CD4-positive, alpha-beta T cell (primary cell): ENCODE measurements at regions not wholly inside any gene's neighbourhood (a gene's known extent, or its start where the extent isn't known, plus 50 kb on each side); places are given as distances from the start of the nearest gene placed in this dataset.

Source experiments
- ATAC-seq: fragments of 200-7000 bp; cut with Tn5 transposase; one replicate; pipeline ENCODE4 v1.10.0; 2022; ENCODE audit warnings: mild to moderate bottlenecking; ENCODE audit not compliant: poor library complexity
- CTCF ChIA-PET: fragments of 350-600 bp; sonication (Branson Sonifier 250); formaldehyde crosslinking; loops from one replicate; lab custom pipeline; 2021; ENCODE audit warnings: antibody characterized with exemption, inconsistent platforms; lab: Charles Lee
- POLR2A ChIA-PET: fragments of 350-600 bp; sonication (Branson Sonifier 250); formaldehyde crosslinking; loops from one replicate; lab custom pipeline; 2021; ENCODE audit warnings: antibody characterized with exemption, inconsistent platforms; lab: Charles Lee
- DNase-seq, 14 experiments: peaks; one replicate each; pipeline ENCODE4 v3.0.0-alpha.2; 2013 to 2020; ENCODE audit warnings: mixed read lengths in 2 of 14
- H3K27ac ChIP-seq, 2 donors: one replicate each; pipeline versions ENCODE4 v1.5.1 to v1.7.0; 2013; ENCODE audit warnings: low read length in 2 of 2, low read depth in 1 of 2, mild to moderate bottlenecking in 1 of 2
- H3K27me3 ChIP-seq, 2 experiments: 1 replicate in 1 of 2; 2 replicates in 1 of 2; pipeline versions ENCODE4 v1.6.1 to v1.7.0; 2013; ENCODE audit warnings: low read length in 2 of 2, control low read depth in 1 of 2, mild to moderate bottlenecking in 1 of 2, moderate library complexity in 1 of 2; ENCODE audit not compliant: insufficient read depth in 2 of 2, control insufficient read depth in 1 of 2
- H3K36me3 ChIP-seq: one replicate; pipeline ENCODE4 v1.6.1; 2013; ENCODE audit warnings: low read length, control low read depth; ENCODE audit not compliant: insufficient read depth
- H3K4me1 ChIP-seq: one replicate; pipeline ENCODE4 v1.6.1; 2013; ENCODE audit warnings: low read length, control low read depth; ENCODE audit not compliant: insufficient read depth
- H3K4me3 ChIP-seq: one replicate; pipeline ENCODE4 v1.5.1; 2013; ENCODE audit warnings: mild to moderate bottlenecking, low read length, moderate library complexity
- H3K9me3 ChIP-seq, 2 experiments: 1 replicate in 1 of 2; 2 replicates in 1 of 2; pipeline versions ENCODE4 v1.6.1 to v1.7.0; 2013; ENCODE audit warnings: low read length in 2 of 2, mild to moderate bottlenecking in 2 of 2, control low read depth in 1 of 2, moderate library complexity in 1 of 2; ENCODE audit not compliant: control insufficient read depth in 1 of 2, insufficient read depth in 1 of 2
- H3K27ac Mint-ChIP-seq: one replicate; pipeline ENCODE4 v1.8.0; 2020; ENCODE audit warnings: mixed read lengths
- H3K27me3 Mint-ChIP-seq: one replicate; pipeline ENCODE4 v1.8.0; 2021; ENCODE audit warnings: mixed read lengths
- H3K36me3 Mint-ChIP-seq: one replicate; pipeline ENCODE4 v1.8.0; 2021; ENCODE audit warnings: low read depth, mixed read lengths
- H3K4me1 Mint-ChIP-seq: one replicate; pipeline ENCODE4 v1.8.0; 2021; ENCODE audit warnings: low read depth, mixed read lengths
- H3K4me3 Mint-ChIP-seq: one replicate; pipeline ENCODE4 v1.8.0; 2020; ENCODE audit warnings: mild to moderate bottlenecking, mixed read lengths
- H3K9me3 Mint-ChIP-seq: one replicate; pipeline ENCODE4 v1.8.0; 2020; ENCODE audit warnings: mixed read lengths
- intact Hi-C, 2 experiments: fragments of 100-400 bp; cut with DNase I in 1 of 2; cut with micrococcal nuclease in 1 of 2; formaldehyde crosslinking; loops; one replicate each; pipeline versions ENCODE4 v1.15.1 to v1.9.0; 2023 to 2025; cut with DNase I, micrococcal nuclease
- TF ChIP-seq, protein P1 (sequence below): fragments of 200-600 bp; IDR thresholded peaks from one replicate; pipeline ENCODE4 v1.8.0; 2022; ENCODE audit warnings: antibody characterized with exemption, mild to moderate bottlenecking

DNA sequence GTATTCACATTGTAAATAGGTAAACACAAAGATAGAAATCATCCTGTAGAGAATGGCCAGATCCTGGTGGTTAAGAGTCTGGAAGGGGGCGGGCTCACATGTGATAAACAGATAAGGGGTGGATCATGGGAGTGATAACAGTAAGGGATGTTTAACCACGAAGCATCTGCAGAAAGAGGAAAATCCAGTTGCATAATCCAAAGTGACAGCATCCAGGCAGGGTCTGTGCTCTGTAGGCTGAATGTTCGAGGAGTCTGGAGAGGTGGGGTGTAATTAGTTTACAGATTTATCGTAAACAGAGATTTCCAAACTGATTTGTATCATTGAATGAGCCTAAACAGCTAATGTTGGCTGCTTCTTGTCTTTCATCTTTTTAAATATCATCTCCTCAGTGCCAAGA, 1009.8 kb upstream of the SLIT2 start:
- Mint-ChIP-seq H3K4me1 (no peaks in the 10 kb centered on the region), H3K27me3 (no peaks in the 10 kb centered on the region), H3K27ac (no peak overlapping the region), H3K4me3 (no peak overlapping the region), H3K36me3 (no peaks in the 10 kb centered on the region), H3K9me3 (peaks cover 11% of the 10 kb centered on the region)
- Histone ChIP-seq H3K4me3 (no peak overlapping the region), H3K4me1 (no peaks in the 10 kb centered on the region), H3K36me3 (no peaks in the 10 kb centered on the region), H3K27ac (no peak overlapping the region), H3K27me3 (no peaks in the 10 kb centered on the region), H3K9me3 (peaks cover 0 to 9% of the 10 kb centered on the region in 2 experiments)
- TF ChIP-seq, protein P1, sequence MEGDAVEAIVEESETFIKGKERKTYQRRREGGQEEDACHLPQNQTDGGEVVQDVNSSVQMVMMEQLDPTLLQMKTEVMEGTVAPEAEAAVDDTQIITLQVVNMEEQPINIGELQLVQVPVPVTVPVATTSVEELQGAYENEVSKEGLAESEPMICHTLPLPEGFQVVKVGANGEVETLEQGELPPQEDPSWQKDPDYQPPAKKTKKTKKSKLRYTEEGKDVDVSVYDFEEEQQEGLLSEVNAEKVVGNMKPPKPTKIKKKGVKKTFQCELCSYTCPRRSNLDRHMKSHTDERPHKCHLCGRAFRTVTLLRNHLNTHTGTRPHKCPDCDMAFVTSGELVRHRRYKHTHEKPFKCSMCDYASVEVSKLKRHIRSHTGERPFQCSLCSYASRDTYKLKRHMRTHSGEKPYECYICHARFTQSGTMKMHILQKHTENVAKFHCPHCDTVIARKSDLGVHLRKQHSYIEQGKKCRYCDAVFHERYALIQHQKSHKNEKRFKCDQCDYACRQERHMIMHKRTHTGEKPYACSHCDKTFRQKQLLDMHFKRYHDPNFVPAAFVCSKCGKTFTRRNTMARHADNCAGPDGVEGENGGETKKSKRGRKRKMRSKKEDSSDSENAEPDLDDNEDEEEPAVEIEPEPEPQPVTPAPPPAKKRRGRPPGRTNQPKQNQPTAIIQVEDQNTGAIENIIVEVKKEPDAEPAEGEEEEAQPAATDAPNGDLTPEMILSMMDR, result no peak
- intact Hi-C loops, result no loop called here
- CTCF ChIA-PET, result no interaction called here
- ATAC-seq (no peak), DNase-seq (no peak)
- POLR2A ChIA-PET, result no interaction called here

DNA sequence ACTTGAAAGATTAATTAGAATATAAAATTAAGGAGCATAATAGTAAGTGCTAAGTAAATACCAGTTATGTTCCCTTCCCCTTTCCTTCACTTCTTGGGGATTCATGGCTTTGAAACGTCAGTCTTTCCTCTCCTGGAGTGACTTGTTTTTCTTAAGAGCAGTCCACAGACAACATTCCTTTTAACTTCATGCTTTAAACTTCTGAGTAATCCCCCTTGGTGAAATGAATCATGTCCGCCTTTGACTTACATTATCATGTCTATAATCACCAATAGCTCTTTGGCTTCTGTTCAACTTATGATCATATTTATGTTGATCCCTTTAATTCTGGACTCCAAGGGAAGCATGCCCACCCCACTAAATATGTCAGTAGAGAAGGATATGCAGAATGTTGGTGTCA, 1012.1 kb upstream of the SLIT2 start:
- H3K4me3 Mint-ChIP-seq, result no peak overlapping the region
- H3K9me3 Mint-ChIP-seq, result peaks cover 9% of the 10 kb centered on the region
- Histone ChIP-seq H3K4me3 (no peak overlapping the region), H3K27me3 (no peaks in the 10 kb centered on the region), H3K27ac (no peak overlapping the region), H3K9me3 (peaks cover 0 to 9% of the 10 kb centered on the region in 2 experiments), H3K4me1 (no peaks in the 10 kb centered on the region), H3K36me3 (no peaks in the 10 kb centered on the region)
- intact Hi-C loops, result no loop called here
- ATAC-seq (no peak), DNase-seq (no peak)
- TF ChIP-seq, protein P1, result no peak
- no peak overlapping the region for H3K27ac Mint-ChIP-seq
- no peaks in the 10 kb centered on the region for H3K36me3 Mint-ChIP-seq
- ChIA-PET POLR2A (no interaction called here), CTCF (no interaction called here)
- H3K27me3 Mint-ChIP-seq, result no peaks in the 10 kb centered on the region
- H3K4me1 Mint-ChIP-seq, result no peaks in the 10 kb centered on the region

DNA sequence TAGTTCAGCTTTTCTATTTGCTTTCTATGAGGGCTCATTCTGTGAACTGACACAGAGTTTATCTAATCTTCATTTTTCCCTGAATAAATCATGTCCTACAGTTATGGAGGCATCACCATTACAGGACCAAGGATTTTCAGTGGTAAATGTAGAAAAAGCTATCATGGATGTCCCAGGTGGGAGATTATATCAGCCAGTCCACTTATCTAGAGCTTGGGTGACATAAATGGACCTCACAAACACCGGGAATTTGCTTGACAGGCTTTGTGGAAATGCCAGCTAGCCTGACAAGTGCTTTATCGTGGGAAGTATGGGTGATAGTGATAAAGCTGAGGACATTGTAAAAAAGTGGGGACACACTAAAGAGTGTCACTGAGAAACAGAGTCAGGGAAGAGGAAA, 1015.2 kb upstream of the SLIT2 start:
- no peak for DNase-seq
- no peak overlapping the region for H3K4me3 Mint-ChIP-seq
- no peaks in the 10 kb centered on the region for H3K27me3 Mint-ChIP-seq
- no peak overlapping the region for H3K4me3 ChIP-seq
- no peaks in the 10 kb centered on the region for H3K27me3 ChIP-seq
- peaks cover 4% of the 10 kb centered on the region for H3K9me3 Mint-ChIP-seq
- no peak overlapping the region for H3K27ac ChIP-seq
- no peaks in the 10 kb centered on the region for H3K4me1 Mint-ChIP-seq
- ChIA-PET CTCF (no interaction called here), POLR2A (no interaction called here)
- TF ChIP-seq, protein P1, result no peak
- ATAC-seq, result no peak
- peaks cover 0 to 9% of the 10 kb centered on the region in 2 experiments for H3K9me3 ChIP-seq
- intact Hi-C loops, result no loop called here
- H3K36me3 ChIP-seq, result no peaks in the 10 kb centered on the region
- no peak overlapping the region for H3K27ac Mint-ChIP-seq
- no peaks in the 10 kb centered on the region for H3K36me3 Mint-ChIP-seq
- H3K4me1 ChIP-seq, result no peaks in the 10 kb centered on the region
